HG02938 (cell line): ENCODE measurements at regions not wholly inside any gene's neighbourhood (a gene's known extent, or its start where the extent isn't known, plus 50 kb on each side); places are given as distances from the start of the nearest gene placed in this dataset.
"Not testable (repeated sequence)": the region's sequence is repeated elsewhere in the genome, so short reads cannot be mapped to it uniquely, and the experiment has no call there.

Experiments used
- ATAC-seq: cut with Tn5 transposase; IDR thresholded peaks from one replicate; pipeline ENCODE4 v1.9.1; 2021; ENCODE audit warnings: mild to moderate bottlenecking, moderate library complexity; ENCODE audit not compliant: unreplicated experiment

DNA sequence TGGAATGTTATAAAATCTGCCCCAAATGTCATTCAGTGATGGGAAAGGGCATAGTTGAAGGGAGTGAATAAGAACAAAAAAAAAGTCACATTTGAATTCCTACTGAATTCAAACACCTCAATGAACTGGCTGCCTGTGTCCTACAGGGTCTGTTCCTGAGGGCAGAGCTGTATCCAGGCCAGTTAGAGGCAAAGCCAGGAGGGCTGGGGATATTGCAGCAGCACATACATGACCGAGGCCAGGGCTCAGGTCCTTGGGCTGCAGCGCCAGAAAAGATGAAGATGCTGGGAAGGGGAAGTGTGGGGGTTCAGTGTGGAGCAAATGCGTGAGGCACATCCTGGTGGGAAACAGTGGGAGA lies 449.2 kb downstream of the SIPA1L2 start:
- no peak for ATAC-seq

- no peak for ATAC-seq
Observed at GRCh38 chr1:232179896-232180778, 449.8 kb downstream of the SIPA1L2 start.

GRCh38 chr1:232178191-232178590 lies 451.7 kb downstream of the SIPA1L2 start:
- ATAC-seq = no peak

DNA sequence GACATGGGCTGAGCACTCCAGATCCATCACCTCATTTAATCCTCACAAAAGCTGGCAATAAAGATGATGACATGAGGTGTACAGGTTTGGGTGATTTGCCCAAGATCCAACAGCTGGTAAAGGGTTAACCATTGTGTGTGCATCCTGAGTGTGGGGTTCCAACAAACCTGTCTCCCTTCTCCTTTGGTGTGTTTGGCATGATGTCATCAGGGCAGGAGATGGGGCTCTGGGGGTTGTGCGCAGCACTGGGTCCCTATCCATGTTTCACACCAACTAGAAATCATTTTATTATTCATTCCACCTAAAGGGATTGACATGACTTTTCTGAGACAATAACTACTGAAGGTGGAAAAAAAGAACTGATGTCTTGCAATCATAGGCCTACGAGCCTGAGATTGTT lies 452.5 kb downstream of the SIPA1L2 start:
- no peak for ATAC-seq

DNA sequence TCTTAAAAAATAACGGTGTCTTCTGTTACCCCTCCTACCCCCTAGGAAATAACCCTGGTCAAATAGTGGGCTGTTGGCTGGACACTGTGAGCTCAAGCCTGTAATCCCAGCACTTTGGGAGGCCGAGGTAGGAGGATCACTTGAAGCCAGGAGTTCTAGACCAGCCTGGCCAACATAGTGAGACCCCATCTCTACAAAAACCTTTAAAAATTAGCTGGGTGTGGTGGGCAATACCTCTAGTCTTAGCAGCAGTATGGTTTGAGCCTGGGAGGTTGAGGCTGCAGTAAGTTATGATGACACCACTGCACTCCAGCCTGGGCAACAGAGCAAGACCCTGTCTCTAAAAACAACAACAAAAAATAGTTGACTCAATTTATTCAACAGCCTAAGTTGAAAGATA lies 453.7 kb downstream of the SIPA1L2 start:
- no peak for ATAC-seq

DNA sequence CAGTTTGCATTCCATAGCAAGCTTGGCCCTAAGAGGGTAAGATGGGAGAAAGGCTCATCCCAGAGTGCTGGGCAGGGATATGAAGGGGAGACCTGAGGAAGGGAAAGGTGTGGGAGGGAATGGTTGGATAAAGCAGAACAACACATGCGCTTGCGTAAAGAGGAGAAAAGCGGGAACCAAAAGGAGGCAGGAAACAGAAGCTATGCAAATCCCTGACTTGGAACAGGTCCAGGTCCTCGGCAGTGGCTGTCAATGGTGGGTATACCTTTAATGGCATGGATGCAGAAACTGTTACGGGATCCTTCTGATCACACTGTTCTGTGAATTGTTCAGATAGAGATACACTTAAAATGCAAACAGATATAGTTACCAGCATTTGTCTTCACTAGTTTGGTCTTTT lies 455.6 kb downstream of the SIPA1L2 start:
- no peak for ATAC-seq

GRCh38 chr1:232172563-232172962 lies 457.4 kb downstream of the SIPA1L2 start:
- ATAC-seq = no peak

DNA sequence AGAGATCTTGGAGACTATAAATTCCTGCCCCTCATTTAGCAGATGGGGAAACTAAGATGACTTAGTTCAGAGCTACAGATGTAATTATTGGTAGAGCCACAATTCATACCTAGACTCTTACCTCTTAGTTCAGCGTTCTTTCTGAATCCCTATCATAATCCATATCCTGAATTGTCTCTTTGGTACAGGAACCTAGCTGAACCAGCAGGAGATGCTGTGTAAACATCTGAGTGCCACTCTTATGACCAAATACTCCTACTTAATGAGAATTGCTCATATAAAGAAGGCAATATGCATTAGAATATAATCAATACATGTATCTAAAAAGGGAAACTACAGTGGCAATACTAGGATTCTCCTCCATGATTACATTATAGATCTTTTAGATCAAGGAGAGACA lies 459.0 kb downstream of the SIPA1L2 start:
- ATAC-seq = no peak

GRCh38 chr1:232169436-232169835 lies 460.5 kb downstream of the SIPA1L2 start:
- no peak for ATAC-seq

DNA sequence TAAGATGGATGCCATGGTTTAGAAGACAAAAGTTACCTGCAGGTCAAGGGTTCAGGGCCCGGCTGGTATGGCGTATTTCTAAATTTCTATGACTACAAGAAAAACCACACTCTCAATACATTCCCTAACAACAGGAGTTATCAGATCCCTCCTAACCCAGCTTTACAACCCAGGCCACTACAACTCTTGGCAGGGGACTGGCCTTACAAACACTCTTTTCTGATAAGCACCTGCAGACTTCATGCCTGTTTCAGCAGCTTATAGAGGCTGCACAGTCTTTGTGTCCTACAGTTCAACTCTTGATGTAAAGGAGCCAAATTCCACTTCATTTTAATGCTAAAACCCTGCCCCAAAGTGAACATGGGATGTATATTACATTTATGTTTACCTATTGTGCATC lies 461.4 kb downstream of the SIPA1L2 start:
- ATAC-seq = no peak

GRCh38 chr1:232166942-232167341 lies 463.0 kb downstream of the SIPA1L2 start:
- no peak for ATAC-seq

DNA sequence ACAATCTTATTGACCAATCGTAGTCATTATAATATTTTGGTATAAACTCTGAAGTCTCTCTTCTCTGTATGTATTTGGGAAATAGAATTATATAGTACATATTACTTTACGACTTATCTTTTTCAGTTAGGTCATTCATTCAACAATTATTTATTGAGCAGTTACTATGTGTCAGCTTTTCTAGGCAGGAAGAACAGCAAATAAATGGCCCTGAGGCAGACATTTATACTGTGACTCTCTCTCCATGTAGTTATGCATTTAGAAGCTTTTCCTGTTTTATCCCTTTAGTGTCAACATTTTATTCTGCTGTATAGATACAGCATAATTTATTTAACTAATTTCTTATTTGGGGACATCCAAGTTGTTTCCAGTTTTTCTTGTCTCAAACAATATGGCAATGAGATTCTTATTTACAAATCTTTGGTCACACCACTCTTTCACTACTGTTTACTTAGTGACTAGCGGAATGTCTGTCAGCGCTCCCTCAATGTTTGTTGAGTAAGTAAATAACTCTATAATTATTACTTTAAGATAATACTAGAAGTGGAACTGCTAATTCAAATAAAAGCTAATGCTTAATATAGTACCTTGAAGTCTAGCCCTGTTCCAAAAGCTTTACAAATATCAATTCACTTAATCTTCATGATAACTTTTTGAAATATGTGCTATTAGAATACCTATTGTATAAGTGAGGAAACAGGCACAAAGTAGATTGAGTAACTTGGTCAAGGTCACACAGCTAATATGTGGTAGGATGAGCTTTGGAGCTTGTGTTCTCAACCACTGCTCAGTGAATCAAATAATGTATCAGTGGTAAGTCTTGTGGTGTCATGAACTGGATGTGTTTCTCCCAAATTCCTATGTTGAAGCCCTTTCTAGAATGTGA lies 465.6 kb downstream of the SIPA1L2 start:
- ATAC-seq = no peak

- ATAC-seq = no peak
Observed at GRCh38 chr1:232163533-232163932, 466.4 kb downstream of the SIPA1L2 start.

DNA sequence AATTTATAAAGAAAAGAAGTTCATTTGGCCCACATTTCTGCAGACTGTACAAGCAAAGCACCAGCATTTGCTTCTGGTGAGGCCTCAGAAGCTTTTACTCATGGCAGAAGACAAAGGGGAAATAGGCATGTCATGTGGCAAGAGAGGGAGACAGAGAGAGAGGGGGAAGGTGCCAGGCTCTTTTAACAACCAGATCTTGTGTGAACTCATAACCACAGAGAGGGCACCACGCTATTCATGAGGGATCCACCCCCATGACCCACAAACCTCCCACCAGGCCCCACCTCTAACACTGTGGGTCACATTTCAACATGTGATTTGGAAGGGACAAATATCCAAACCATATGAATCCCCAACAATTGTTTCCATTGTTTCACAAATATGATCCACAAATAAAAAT lies 467.9 kb downstream of the SIPA1L2 start:
- no peak for ATAC-seq

DNA sequence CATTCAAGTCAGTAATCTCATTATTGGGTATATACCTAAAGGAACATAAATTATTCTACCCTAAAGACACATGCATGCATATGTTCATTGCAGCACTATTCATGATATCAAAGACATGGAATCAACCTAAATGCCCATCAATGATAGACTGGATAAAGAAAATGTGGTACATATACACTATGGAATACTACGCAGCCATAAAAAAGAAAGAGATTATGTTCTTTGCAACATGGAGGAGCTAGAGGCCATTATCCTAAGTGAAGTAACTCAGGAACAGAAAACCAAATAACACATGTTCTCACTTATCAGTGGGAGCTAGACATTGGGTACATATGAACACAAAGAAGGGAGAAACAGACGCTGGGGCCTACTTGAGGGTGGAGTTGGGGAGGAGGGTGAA lies 471.4 kb downstream of the SIPA1L2 start:
- ATAC-seq = not testable (repeated sequence)

- not testable (repeated sequence) for ATAC-seq
Observed at GRCh38 chr1:232156070-232156469, 473.9 kb downstream of the SIPA1L2 start.

DNA sequence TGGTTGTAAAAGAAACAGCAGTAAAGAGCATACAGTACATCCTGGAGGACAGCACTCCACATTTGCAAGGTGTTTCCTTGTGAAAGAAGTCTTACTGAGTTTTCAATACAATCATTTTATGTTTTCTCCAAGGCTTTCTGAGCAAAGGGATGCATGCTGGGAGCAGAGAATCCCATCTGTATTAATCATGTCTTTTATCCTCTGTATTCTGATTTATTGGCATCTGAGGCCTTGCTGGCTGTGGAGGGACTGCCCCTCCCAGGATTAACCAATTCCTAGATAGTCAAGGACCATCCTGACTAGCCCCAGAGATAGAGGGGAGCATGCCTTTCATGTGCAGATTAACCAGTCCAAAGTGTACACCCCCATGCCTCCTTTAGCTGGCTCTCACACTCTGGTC lies 476.3 kb downstream of the SIPA1L2 start:
- ATAC-seq = no peak

- ATAC-seq = no peak
Observed at GRCh38 chr1:232150770-232151548, 479.0 kb downstream of the SIPA1L2 start.

DNA sequence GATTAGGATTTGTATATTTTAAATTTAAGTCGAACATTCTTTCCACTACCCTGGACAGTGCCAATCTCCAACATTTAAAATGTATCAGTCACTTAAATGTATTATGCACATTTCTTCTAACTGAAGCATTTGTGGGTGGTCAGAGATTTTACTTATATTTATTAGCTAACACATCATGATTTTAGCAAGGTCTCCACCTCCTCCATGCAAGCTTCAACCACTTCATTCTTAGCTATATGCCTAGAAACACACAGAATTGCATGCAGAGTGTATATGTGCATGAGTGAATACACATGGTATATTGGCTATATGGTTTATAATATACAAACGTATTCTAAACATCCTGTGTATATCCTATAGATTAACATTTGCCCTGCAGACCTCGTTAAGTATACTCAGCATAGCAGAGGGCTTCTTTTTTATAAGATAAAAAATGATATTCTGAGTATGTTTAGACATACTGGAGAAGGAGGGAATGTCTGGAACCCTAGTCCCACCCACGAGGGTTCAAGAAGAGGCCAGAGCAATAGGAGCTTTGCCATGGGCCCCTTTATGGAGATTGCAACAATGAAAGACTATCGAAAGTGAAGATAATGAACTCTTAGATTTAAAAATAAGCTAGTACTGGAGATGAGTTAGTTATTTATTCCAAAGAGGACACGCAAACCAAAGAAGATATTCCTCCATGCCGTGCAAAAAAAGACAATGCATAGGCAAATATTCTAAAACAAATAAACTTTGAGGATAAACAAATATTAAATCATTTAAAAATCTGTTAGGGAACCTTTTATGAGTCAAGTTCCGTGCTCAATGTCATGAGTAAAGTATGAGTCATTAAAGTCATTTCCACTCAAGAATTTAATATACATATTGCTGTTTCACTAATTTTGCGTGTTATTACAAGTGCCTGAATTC lies 480.4 kb downstream of the SIPA1L2 start:
- no peak for ATAC-seq

GRCh38 chr1:232147215-232147614 lies 482.7 kb downstream of the SIPA1L2 start:
- ATAC-seq = no peak
